Stimulated activated CD4-positive, alpha-beta T cell treated with anti-CD3 and anti-CD28 coated beads, Interleukin-15, amount 100 ng/mL, for 48 hours (primary cell): ENCODE measurements at regions not wholly inside any gene's neighbourhood (a gene's known extent, or its start where the extent isn't known, plus 50 kb on each side); places are given as distances from the start of the nearest gene placed in this dataset.

ENCODE experiments used
- DNase-seq, 2 donors: peaks; one replicate each; pipeline ENCODE4 v3.0.0-alpha.2; 2020; ENCODE audit warnings: low read depth in 2 of 2

DNA sequence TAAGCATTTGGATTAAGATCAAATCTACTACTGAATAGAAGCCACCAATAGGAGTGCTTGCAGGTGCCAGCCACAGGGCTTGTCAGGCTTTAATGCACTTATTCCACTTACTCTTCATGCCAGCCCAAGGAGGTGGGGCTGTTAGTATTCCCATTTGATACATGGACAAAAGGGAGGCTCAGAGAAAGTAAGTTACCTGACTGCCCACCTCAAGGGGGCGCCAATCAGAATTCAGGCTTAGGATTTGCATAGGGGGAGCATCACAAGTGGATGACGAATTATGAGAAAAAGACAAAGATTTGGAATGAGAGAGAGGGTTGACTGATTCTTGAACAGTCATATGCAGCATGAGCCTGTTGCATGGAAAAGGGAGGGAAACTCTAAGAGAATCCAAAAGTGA lies 188.4 kb upstream of the TSHZ2 start:
- DNase-seq: peak; percentile 8 to 20

DNA sequence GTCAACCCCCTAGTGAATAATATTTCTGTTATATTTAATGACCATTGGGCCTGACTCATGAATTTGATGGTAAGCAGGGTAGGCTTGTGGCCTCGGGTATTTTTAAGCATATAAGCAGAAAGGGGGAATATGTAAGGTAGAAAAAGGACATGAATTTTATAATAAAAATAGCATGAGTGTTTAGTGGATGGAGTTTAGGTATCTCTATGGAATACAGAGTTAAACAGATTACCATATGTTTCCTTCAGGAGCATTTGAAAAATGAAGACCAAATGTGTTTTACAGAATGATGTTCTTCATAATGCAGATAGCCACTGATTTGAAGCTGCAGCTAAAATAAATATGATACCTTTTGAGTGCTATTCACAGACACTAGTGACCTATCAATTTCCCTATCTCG lies 191.7 kb upstream of the TSHZ2 start:
- no peak for DNase-seq

DNA sequence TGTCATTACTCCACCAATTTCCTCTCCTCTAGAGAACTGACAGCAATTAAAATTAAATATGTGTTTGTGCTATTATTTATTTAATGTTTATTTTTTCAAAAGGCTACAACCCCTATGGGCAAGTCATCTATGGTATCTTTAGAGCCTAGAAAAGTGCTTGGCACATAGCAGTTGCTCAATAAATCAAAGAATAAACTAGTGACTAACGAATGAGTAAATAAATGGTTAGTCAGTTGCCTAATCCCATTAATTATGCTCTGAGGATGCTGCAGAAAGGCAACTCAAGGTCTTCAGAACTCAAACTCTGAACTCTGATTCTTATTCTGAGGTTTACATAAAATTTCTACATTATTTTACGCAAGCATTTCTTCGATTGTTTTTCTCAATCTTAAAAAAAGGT lies 193.0 kb upstream of the TSHZ2 start:
- no peak for DNase-seq

DNA sequence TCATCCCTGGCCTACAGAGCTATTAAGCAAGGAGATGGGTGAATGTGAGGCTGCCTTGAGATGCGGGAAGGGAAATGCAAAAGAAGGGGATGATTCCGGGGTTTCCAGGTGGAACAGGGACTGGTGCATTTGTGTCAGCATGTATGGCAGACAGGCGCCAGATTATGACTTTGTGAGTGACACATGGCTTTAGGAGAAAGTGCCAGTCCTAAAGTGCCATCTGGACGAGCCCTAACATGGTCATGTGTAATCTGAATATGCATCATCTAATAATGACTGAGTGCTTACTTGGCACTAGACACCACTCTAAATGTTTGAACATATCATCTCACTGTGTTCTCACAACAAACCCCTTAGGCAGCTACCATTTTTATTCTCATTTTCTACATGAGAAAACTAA lies 195.0 kb upstream of the TSHZ2 start:
- no peak for DNase-seq

DNA sequence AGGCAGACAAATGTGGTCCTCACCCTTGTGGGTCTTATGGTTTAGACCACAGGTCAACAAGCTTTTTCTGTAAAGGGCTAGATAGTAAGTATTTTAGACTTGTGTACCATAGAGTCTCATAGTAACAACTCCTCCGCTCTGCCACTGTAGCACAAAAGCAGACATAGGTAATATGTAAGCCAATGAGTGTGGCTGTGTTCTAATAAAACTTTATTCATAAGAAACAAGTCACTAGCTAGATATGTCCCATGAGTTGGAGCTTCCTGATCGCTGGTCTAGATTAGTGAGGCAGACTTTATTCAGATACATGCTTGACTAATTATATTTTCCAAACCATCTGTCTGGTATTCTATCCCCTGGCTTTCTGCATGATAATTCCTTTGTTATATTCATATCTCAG lies 196.4 kb upstream of the TSHZ2 start:
- no peak for DNase-seq

DNA sequence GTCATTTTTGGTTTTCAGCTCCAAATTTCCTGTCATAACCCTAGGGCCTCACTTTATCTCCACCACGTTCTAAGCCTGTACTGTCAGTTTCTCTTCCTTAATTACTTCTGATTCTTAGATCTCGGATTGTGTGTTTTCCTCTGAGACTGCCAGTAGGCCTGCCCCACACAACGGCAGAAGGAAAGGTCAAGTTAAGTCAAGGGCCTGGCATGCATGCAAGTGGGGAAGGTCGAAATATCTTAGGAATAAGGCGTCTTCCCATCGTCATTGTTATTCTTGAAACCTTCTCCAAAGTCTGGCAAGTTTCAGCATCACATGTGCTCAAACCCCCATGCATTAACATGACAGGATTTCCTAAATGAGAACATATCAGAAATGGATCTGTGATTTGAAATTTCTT lies 203.5 kb upstream of the TSHZ2 start:
- no peak for DNase-seq

DNA sequence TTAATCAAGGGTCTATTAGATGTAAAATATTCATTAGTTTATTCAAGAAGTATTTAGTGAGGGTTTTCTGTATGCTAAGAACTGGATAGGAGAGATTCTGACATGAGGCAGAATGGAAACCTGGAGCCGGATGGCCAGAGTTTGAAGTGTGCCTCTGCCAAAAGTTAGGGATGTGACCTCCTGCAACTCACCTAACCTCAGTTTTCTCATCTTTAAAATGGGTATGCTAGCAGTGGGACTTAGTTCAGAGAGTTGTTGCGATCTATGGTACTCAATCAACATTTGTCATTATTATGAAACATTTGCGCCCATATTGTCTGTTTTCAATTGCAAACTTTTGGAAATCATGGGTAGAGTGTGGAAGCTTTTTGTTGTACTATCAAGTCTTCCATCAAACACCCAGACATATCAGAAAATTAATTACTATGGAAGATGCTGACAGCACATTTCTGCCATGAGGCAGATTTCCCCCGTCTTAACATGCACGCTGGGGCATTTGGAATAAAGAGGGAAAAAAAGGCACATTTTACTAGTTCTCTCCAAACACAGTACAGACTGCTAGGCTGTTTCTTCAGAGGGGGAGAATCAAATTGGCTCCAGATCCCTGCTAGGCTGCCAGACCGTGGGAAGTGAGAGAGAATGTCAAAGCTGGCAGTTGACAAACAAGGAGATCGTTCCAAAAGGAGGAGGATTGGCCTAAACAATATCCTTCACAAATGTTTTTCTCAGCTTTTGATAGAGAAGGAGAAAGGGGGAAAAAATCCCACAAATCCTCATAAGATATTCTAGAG lies 205.3 kb upstream of the TSHZ2 start:
- no peak for DNase-seq

DNA sequence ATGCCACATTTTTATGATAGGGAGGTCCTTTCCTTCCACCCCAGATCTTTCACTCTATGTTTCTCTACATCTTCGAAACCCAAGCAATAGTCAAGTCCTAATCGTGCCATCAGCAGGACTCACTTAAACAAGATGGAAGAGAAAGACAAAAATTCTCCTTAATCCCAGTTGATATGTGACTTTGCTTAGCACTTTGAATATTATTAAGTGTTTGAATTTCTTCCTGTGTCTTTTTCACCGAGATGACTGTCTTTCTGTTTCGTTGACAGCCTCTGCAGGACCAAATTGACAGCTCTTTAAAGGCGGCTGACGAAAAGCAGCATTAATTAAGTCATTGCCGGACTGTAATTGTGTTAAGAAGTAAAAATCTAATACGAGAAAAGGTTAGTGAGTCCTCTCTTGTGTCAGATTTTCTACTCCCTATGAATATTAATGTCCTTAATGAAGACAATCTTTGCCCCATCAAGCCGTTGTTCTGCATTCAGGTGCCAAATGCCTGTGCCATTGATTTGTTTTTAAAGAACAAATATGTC lies 208.8 kb upstream of the TSHZ2 start:
- no peak for DNase-seq

DNA sequence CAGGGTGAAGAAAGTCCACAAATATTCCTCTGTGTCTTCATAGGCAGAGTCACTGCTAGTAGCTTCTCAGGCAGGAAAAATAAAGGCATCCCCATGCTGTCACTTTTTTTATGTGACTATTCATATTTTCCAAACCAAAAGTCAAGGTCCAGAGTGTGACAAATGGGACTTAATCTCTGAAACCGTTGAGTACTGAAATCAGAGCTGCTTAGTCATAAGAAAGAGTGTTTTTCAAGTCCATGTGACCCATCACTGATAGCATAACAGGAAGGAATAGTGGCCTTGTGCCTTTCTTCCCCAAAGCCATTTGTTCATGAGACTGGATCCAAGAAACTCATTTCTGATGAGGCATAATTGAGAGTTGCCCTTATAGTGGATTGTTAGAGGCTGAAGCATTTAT lies 210.3 kb upstream of the TSHZ2 start:
- DNase-seq: no peak

DNA sequence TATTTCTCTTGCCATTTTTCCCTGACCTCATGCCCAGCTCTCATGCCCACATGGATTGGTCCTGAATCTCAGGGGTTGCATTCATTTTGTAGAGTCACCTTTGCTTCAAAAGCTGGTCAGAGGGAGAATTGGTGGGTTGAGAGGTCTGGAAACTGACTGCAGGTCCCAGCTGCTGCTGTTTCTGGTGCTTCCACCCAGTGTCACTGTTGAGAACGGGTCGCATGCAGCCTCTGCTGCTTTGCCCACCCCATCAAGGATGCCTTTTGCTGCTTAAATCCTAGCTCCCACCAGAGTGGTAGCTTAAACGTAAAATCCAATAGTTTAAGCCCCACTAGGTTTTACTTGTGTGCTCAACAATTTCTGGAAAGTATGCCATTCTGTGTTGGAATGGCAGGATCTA lies 211.4 kb upstream of the TSHZ2 start:
- DNase-seq: no peak

DNA sequence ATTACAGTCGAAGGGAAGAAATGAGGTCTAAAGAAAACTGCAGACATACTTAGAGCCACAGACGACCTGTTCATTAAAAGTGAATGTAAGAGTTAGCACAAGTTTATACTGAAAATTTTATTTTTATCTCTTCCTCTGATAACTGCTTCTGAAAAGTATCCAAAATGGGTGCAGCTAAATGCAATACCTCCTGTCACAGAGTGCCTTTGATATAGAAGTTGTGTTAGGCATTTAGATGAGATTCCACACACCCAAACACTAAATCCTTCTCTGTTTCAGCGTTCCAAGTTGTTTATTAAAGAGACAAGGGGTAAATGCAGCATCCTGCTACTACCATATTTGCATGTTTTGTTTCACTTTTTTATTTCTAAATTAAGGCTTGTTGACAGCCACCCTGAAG lies 214.7 kb upstream of the TSHZ2 start:
- DNase-seq: no peak

DNA sequence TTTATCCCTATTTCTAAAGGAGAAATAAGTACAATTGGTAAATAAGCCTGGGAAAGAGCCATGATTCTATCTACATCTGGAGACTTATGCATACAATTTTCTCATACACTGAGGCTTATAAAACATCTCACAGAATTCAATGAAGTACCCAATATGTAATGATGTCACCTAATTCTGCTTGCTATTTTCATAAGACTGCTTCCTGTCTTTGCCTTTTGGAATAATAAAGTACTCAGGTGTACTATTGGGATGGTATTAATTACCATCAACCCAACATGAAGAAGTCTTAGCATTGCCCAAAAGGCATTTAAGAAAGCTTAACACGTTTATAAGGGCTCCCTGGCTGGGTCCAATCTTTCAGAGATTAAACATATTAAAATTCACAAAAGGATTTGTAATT lies 216.4 kb upstream of the TSHZ2 start:
- no peak for DNase-seq

DNA sequence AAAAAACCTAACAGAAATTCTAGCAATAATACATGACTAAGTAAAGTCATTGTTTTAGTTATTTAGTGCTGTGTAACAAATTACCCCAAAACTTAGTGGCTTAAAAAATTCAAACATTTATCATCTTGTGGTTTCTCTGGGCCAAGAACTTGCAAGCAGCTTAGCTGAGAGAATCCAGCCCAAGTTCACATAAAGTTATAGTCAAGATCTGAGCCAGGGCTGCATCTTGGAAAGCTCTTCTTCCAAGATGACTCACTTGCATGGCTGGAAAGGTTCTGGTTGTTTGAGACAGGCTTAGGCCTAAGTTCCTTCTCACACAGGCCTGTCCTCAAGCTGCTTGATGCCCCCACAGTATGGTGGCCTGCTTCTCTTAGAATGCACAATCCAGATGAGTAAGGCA lies 217.8 kb upstream of the TSHZ2 start:
- DNase-seq: no peak

DNA sequence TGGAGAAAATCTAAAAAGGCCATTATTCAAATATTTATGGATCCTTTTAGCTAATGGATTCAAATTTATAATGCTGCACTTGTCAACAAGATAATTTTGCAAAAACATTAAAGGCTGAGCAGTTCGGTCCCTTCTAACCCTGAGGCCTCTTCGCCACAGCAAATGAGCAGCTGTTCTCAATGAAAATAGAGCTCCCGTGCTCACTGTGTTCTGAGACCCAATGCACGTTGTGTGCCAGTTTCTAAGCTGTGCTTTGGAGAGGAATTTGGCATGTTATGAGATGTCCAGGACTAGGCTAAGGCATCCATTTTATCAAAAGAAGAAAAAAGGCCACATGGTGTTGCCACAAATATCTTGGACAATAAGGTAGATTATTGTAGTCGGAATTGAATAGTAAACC lies 220.1 kb upstream of the TSHZ2 start:
- DNase-seq: no peak

DNA sequence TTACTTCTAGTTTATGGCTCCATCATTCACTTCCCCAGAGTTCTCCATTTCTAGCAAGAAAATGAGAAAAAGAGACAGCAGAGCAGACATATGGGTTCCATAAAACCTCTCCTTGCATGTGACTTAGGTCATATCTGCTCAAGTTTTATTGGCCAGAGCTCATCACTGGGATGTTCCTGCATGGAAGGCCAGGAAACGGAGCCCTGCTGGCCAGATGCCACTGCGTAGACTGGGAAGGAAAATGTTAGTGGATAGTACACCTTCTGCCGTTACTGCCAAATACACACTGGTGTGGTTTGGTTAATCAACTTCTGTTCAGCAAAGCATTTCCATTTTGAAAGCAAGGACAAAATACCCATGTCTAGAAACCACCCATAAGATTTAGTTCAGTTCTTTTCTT lies 220.6 kb upstream of the TSHZ2 start:
- no peak for DNase-seq

DNA sequence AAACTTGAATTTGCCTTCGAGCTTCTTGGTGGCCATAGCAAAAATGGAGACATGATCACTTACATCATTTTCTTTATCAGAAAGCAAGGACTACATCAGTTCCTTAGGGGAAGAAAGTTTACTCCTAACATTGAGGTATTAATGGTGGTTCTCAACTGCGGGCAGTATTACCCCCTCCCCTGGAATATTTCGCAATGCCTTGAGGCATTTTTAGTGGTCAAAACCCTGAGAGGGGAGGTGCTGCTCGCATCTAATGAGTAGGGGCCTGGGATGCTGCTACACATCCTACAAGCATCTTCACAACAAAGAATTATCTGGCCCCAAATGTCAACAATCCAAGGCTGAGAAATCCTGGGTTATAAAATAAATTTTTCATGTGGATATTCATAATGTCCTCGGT lies 222.2 kb upstream of the TSHZ2 start:
- DNase-seq: no peak

DNA sequence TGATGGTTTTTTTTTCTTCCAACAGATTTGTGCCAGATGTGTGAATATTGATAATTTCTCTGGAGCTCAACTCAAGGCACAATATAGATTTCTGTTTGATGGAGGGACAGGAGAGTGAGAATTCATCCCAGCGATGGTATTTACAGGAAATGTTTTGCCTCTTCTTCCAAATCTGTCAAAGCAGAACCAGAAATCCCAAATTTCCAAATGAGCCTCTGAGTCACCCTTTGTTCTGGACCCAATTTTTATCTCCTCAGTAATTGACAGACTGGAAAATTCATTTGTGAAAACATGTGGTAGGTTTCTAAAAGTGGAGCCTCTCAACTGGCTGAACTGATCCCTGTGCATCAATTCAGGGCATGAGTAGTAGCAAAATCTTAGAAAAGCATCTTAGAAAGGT lies 223.2 kb upstream of the TSHZ2 start:
- no peak for DNase-seq

DNA sequence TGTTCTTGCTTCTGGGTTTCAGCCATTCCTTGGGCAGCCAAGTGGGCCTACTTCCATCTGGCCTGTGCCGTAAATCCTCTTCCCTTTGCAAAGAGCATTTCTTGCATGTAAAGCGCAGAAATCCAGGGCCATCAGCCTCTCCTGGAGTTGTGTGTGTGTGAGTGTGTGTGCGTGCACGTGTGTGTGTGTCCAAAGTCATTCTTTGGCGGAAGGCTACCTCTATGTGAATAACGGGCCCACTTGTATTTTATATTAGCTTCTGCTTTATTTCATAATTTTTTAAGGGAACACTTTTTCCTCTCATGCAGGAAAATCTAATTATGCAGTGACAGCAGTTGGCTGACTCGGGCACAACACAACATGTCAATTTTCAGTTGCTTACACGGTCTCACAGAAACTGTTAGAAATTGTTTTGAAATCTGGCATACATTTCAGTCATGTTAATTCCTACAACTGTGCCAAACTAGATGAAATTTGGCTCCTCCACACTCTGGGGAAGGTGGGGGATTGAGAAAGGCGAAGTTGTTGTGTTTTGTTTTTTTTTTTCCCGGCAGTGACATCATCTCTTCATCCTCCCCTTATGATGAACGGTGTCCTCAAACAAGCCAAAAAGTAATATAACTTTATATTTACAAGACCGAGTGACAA lies 223.7 kb upstream of the TSHZ2 start:
- no peak for DNase-seq

DNA sequence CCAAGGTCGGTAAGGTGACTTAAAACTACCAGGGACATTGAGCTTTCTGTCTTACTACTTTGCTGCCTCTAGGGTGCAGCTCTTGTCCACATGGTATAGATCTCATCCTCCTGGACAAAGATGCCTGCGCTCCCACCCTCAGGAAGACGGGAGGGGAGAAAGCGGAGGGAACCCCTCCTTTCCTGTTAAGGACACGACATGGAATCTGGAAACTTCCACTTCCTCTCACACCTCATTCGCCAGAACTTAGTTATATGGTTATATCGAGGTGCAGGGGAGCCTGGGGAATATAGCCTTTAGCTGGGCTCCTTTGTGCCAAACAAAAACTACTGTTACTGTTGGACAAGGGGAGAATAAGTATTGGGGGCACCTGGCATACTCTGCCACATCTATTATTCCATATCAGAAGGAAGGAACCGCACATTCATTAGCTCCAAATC lies 224.3 kb upstream of the TSHZ2 start:
- DNase-seq: no peak

DNA sequence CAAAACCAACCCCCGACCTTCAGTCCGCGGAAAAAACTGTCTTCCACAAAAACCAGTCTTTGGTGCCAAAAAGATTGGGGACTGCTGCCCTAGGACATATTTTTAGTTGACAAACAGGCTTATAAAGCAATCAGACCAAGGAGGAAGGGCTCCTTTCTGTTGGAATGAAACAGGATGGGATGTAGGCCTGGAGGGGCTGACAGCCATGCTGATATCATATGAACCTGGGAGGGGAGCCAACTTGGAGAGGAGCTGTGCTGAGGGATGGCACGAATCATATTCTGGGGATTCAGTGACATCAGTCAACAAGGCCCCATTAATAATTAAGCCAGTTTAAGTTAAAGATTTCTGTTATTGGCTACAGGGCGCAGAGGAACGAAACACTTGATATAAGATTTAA lies 225.4 kb upstream of the TSHZ2 start:
- no peak for DNase-seq

DNA sequence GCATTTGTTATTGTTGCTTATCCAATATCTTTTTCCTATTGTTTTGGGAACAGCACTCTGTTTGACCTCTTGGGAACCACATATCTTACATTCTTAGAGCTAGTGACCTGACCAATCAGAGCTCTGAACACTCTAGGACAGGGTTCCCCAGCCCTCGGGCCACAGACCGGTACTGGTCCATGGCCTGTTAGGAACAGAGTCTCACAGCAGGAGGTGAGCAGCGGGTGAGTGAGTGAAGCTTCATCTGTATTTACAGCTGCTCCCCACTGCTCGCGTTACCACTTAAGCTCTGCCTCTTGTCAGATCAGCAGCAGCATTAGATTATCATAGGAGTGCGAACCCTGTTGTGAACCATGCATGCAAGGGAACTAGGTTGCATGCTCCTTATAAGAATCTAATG lies 226.0 kb upstream of the TSHZ2 start:
- DNase-seq: no peak

DNA sequence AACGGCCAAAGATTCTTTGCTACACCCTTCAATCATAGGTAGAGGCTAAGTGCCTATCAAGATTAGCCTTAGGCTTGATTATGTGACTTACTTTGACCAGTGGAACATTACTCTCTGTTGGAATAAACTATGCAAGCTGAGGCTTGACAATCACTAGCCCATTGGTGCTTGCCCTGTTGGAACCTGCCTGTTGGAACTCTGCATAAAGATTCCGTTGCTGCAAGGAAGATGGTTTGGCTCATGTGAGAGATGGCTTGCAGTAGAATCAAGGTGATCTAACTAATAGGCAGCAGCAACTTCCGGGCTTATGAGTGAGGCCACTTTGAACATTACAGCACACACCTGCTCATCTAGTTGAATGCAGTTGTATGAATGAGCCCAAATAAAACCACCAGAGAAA lies 227.7 kb upstream of the TSHZ2 start:
- DNase-seq: no peak

DNA sequence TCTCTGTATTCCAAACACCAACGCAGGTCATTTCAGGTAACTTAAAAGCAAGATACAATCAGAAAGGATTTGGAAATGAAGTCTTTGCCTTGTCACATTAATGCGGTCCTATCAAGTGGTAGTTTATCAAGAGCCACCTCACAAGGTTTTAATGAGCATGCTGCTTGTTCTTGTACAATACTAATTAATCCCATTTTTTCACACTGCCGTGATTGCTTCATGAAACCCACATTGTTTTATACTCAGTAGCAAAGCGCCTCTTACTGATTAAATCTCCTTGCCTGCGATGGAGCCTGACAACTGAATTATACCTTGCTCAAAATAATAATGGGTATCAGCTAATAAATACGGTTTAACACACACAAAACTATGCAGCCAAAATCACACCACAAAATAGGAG lies 234.1 kb upstream of the TSHZ2 start:
- DNase-seq: no peak

DNA sequence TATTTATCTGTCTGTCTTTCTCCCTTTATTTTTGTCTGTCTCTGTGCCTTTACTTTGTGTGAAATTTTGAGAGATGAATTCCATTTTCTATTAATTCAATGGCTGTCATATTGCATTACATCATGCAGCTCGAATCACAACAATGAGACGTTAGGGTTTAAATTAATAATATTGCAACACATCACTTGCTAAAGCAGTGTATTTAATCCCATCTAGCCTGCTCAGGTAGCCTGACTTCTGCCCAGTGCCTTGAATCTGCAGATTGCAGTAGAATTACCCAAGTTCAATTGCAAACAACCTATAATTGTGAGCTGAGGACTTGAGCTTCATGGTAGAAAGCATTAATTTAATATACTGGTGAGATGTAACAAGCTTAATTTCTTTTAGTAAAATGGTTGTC lies 235.7 kb upstream of the TSHZ2 start:
- no peak for DNase-seq
